ENCODE measurements at regions not wholly inside any gene's neighbourhood (a gene's known extent, or its start where the extent isn't known, plus 50 kb on each side); places are given as distances from the start of the nearest gene placed in this dataset.

GRCh38 chr4:155548173-155548572, 118.5 kb upstream of the GUCY1A1 start:
- TF ChIP-seq CTCF (IDR thresholded peaks at IDR 0.05) (no peak), POLR2A (IDR thresholded peaks at IDR 0.05) (no peak)
